Thyroid gland (tissue), 4 donors: ENCODE measurements at regions not wholly inside any gene's neighbourhood (a gene's known extent, or its start where the extent isn't known, plus 50 kb on each side); places are given as distances from the start of the nearest gene placed in this dataset.
"Not testable (repeated sequence)": the region's sequence is repeated elsewhere in the genome, so short reads cannot be mapped to it uniquely, and the experiment has no call there.

ENCODE experiments used
- DNase-seq, 2 donors: peaks; one replicate each; pipeline ENCODE4 v3.0.0-alpha.2; 2019
- H3K27ac ChIP-seq, 3 donors: fragments of 200-600 bp; sonication (generic); 1 replicate in 2 of 3; 2 replicates in 1 of 3; pipeline ENCODE4 v1.5.1; 2016 to 2019; ENCODE audit warnings: mild to moderate bottlenecking in 1 of 3, moderate library complexity in 1 of 3
- H3K27me3 ChIP-seq: fragments of 200-600 bp; sonication (generic); one replicate; pipeline ENCODE4 v1.5.1; 2019
- H3K36me3 ChIP-seq, 2 donors: fragments of 200-600 bp; sonication (generic); one replicate each; pipeline ENCODE4 v1.5.1; 2016 to 2019
- H3K4me1 ChIP-seq, 2 donors: fragments of 200-600 bp; sonication (generic); one replicate each; pipeline ENCODE4 v1.5.1; 2017 to 2019
- H3K4me3 ChIP-seq, 3 donors: fragments of 200-600 bp; sonication (generic); replicated peaks in 1 of 3; 1 replicate in 2 of 3; 2 replicates in 1 of 3; pipeline ENCODE4 v1.5.1; 2016; ENCODE audit warnings: mild to moderate bottlenecking in 1 of 3
- H3K9me3 ChIP-seq: fragments of 200-600 bp; sonication (generic); one replicate; pipeline ENCODE4 v1.5.1; 2017
- CTCF ChIP-seq, 6 experiments: fragments of 200-600 bp in 3 of 6; fragments of 450-650 bp in 3 of 6; sonication (generic) in 3 of 6; IDR thresholded peaks; one replicate each; pipeline ENCODE4 v1.5.1; 2016 to 2019; ENCODE audit warnings: antibody characterized with exemption in 6 of 6, mild to moderate bottlenecking in 2 of 6, inconsistent platforms in 1 of 6, moderate library complexity in 1 of 6
- POLR2A ChIP-seq, 2 donors: fragments of 450-650 bp; IDR thresholded peaks; one replicate each; pipeline ENCODE4 v1.6.1; 2017; ENCODE audit warnings: antibody characterized with exemption in 2 of 2, mild to moderate bottlenecking in 2 of 2, moderate library complexity in 1 of 2
- WGBS, 2 donors: methylation state at CpG; one replicate each; pipeline ENCODE4 v1.1.5; 2017; 5-methylcytosine and 5-hydroxymethylcytosine counted together
- intact Hi-C: fragments of 100-400 bp; cut with DNase I; formaldehyde crosslinking; loops from one replicate; pipeline ENCODE4 v1.15.1; 2023

GRCh38 chr20:26010224-26010941 lies 313.7 kb upstream of the ZNF337 start:
- intact Hi-C loops, H3K36me3 ChIP-seq, H3K4me1 ChIP-seq, H3K9me3 ChIP-seq, H3K27me3 ChIP-seq: not testable (repeated sequence)
- WGBS, 2 donors = 19 to 20% methylated on average over 5 to 10 of the region's 13 CpGs
- TF ChIP-seq POLR2A (IDR thresholded peaks at IDR 0.05) = peak in 1 of 2 donors; percentile 34
- DNase-seq = peak in 1 of 2 donors; percentile 14
- H3K27ac ChIP-seq = peak overlapping the region; percentile 55 to 91 (median 70)
- H3K4me3 ChIP-seq = peak overlapping the region; percentile 25 to 85 (median 34)

DNA sequence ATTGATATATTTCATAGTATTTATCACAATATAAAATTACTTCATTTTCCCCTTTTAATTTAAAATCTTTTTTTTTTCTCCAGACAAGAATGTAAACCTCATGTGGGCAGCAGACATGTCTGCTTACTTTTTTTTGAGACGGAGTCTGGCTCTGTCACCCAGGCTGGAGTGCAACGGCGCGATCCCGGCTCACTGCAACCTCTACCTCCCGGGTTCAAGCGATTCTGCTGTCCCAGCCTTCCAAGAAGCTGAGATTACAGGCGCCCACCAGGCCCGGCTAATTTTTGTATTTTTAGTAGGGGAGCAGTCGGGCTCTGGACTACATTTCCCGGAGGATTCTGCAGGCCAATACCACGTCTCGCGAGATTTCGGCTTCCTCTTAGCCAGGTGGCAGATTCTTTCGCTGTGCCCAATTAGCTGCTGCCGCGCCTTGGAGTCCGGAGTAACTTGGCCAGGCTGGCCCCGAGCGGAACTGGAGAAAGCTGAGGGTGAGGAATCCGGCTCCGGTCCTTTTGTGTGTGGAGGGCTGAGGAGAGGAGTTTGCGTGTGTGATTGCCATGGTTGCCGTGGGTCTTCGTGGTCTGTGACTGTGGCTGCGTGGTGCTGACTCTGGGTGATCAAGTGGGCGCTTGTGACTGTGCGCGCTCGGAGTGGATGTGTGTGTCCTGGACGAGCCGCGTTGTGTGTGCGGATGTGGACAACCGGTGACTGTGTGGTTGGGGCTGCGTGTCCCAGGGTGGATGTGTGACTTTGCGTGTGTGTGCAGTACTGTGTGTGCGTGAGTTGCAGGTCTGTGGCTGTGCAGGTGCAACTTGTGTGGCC lies 313.0 kb upstream of the ZNF337 start:
- DNase-seq = peak; percentile 95 to 96
- peak in 1 of 2 donors; percentile 90 for TF ChIP-seq POLR2A (IDR thresholded peaks at IDR 0.05)
- intact Hi-C loops, H3K9me3 ChIP-seq, H3K27me3 ChIP-seq, H3K4me1 ChIP-seq, H3K36me3 ChIP-seq: not testable (repeated sequence)
- WGBS, 2 donors = 24 to 48% methylated on average over 39 of the region's 39 CpGs
- H3K27ac ChIP-seq = peak overlapping the region; percentile 55 to 91 (median 70)
- H3K4me3 ChIP-seq = peak overlapping the region; percentile 25 to 85 (median 34)

- H3K4me1 ChIP-seq, H3K27ac ChIP-seq, DNase-seq, H3K9me3 ChIP-seq, H3K27me3 ChIP-seq, intact Hi-C loops, H3K4me3 ChIP-seq, H3K36me3 ChIP-seq: not testable (repeated sequence)
- WGBS, 2 donors = 96 to 98% methylated on average over 9 of the region's 9 CpGs
These were observed 311.4 kb upstream of the ZNF337 start for GRCh38 chr20:26008026-26008425.

GRCh38 chr20:26006164-26006563 lies 309.5 kb upstream of the ZNF337 start:
- DNase-seq, H3K4me1 ChIP-seq: not testable (repeated sequence)
- WGBS, 2 donors = 93 to 96% methylated on average over 4 of the region's 4 CpGs

DNA sequence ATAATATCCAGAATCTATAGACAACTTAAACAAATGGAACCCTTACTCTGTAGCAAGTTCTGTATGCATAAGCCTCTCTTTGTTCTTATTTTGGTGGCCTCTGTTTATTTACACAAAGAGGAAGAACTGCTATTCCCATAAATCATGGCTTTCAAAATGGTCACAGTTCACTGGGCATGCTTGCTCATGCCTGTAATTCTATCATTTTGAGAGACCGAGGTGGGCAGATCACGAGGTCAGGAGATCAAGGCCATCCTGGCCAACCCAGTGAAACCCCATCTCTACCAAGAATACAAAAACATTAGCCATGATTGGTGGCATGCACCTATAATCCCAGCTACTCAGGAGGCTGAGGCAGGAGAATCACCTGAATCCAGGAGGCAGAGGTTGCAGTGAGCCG lies 307.3 kb upstream of the ZNF337 start:
- H3K9me3 ChIP-seq, H3K27ac ChIP-seq, H3K36me3 ChIP-seq, DNase-seq, H3K4me1 ChIP-seq, H3K4me3 ChIP-seq, H3K27me3 ChIP-seq, intact Hi-C loops: not testable (repeated sequence)
- WGBS, 2 donors = 79 to 84% methylated on average over 2 to 3 of the region's 3 CpGs

More at GRCh38 chr20:26006164-26006563, 309.5 kb upstream of the ZNF337 start:
- H3K27ac ChIP-seq, H3K27me3 ChIP-seq, H3K4me3 ChIP-seq, H3K36me3 ChIP-seq, intact Hi-C loops, H3K9me3 ChIP-seq: not testable (repeated sequence)

GRCh38 chr20:25997367-25998038 lies 300.9 kb upstream of the ZNF337 start:
- DNase-seq, intact Hi-C loops: not testable (repeated sequence)

DNA sequence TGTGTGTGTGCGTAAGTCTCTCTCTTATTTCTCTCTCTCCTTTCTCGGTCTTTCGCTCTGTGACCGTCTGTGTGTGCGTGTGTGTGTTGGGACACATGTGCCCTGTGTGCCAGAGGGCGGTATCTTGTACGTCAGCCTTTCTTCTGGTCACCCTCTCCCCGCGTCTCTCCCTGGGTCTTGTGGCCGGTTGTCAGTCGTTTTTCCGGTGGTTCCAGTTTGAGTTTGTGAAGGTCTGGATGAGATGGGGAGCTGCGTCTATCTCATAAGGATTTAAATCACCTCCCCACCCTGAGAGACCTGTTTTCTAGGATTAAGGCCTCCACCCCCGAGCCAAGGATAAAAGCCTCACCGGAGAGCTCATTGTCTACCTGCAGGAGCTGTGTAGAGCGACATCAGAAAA lies 295.5 kb upstream of the ZNF337 start:
- no peak for DNase-seq
- TF ChIP-seq POLR2A (IDR thresholded peaks at IDR 0.05) (no peak), CTCF (IDR thresholded peaks at IDR 0.05) (no peak)
- H3K9me3 ChIP-seq = no peaks in the 10 kb centered on the region
- H3K27me3 ChIP-seq = no peaks in the 10 kb centered on the region
- no peaks in the 10 kb centered on the region for H3K36me3 ChIP-seq
- H3K27ac ChIP-seq = no peak overlapping the region
- intact Hi-C loops = no loop called here
- no peaks in the 10 kb centered on the region for H3K4me1 ChIP-seq
- no peak overlapping the region for H3K4me3 ChIP-seq
- WGBS, 2 donors = 84 to 89% methylated on average over 16 of the region's 16 CpGs

More at GRCh38 chr20:25997367-25998038, 300.9 kb upstream of the ZNF337 start:
- not testable (repeated sequence) for H3K36me3 ChIP-seq, H3K27ac ChIP-seq, H3K9me3 ChIP-seq, H3K27me3 ChIP-seq, H3K4me1 ChIP-seq, H3K4me3 ChIP-seq
- 86 to 89% methylated on average over 16 of the region's 16 CpGs for WGBS, 2 donors

- 94 to 95% methylated on average over 16 of the region's 16 CpGs for WGBS, 2 donors
These were observed 295.1 kb upstream of the ZNF337 start for GRCh38 chr20:25991756-25992130.

More at GRCh38 chr20:25991756-25992130, 295.1 kb upstream of the ZNF337 start:
- H3K27ac ChIP-seq = no peak overlapping the region
- H3K9me3 ChIP-seq = no peaks in the 10 kb centered on the region
- intact Hi-C loops = no loop called here
- H3K4me1 ChIP-seq = no peaks in the 10 kb centered on the region
- H3K4me3 ChIP-seq = no peak overlapping the region
- H3K36me3 ChIP-seq = no peaks in the 10 kb centered on the region
- H3K27me3 ChIP-seq = no peaks in the 10 kb centered on the region
- TF ChIP-seq CTCF (IDR thresholded peaks at IDR 0.05) (no peak), POLR2A (IDR thresholded peaks at IDR 0.05) (no peak)
- no peak for DNase-seq
